CD14-positive monocyte (primary cell): ENCODE measurements at regions not wholly inside any gene's neighbourhood (a gene's known extent, or its start where the extent isn't known, plus 50 kb on each side); places are given as distances from the start of the nearest gene placed in this dataset.

Experiments
- DNase-seq, 3 donors: peaks; one replicate each; pipeline ENCODE4 v3.0.0-alpha.2; 2011 to 2022
- H2AFZ ChIP-seq: 2 replicates; pipeline ENCODE4 v1.6.0; 2012; ENCODE audit warnings: mild to moderate bottlenecking, low read depth, low read length, inconsistent platforms; ENCODE audit not compliant: insufficient read depth, poor library complexity, severe bottlenecking
- H3K27ac ChIP-seq, 2 donors: 1 replicate in 1 of 2; 2 replicates in 1 of 2; pipeline ENCODE4 v1.5.1; 2012 to 2013; ENCODE audit warnings: low read length in 2 of 2, control low read depth in 1 of 2, inconsistent platforms in 1 of 2, low read depth in 1 of 2, mild to moderate bottlenecking in 1 of 2
- H3K27me3 ChIP-seq, 2 donors: one replicate each; pipeline versions ENCODE4 v1.6.0 to v1.6.1; 2011 to 2013; ENCODE audit warnings: low read length in 2 of 2; ENCODE audit not compliant: control insufficient read depth in 2 of 2, insufficient read depth in 2 of 2
- H3K36me3 ChIP-seq, 2 donors: replicated peaks in 1 of 2; 1 replicate in 1 of 2; 2 replicates in 1 of 2; pipeline versions ENCODE4 v1.5.1 to v1.6.1; 2012 to 2013; ENCODE audit warnings: low read length in 2 of 2, control low read depth in 1 of 2, inconsistent platforms in 1 of 2, mild to moderate bottlenecking in 1 of 2; ENCODE audit not compliant: insufficient read depth in 2 of 2, control insufficient read depth in 1 of 2
- H3K4me1 ChIP-seq, 2 donors: 1 replicate in 1 of 2; 2 replicates in 1 of 2; pipeline versions ENCODE4 v1.5.1 to v1.6.1; 2012 to 2013; ENCODE audit warnings: low read length in 2 of 2, control low read depth in 1 of 2, inconsistent platforms in 1 of 2, mild to moderate bottlenecking in 1 of 2, moderate library complexity in 1 of 2; ENCODE audit not compliant: insufficient read depth in 2 of 2, control insufficient read depth in 1 of 2
- H3K4me2 ChIP-seq: replicated peaks from 2 replicates; pipeline ENCODE3; 2012; ENCODE audit warnings: low read length, moderate library complexity, mild to moderate bottlenecking; ENCODE audit not compliant: poor library complexity, severe bottlenecking; ENCODE audit errors: extremely low read depth
- H3K4me3 ChIP-seq, 3 experiments: fragments of 200-600 bp in 1 of 3; sonication (generic) in 1 of 3; replicated peaks in 1 of 3; 1 replicate in 2 of 3; 2 replicates in 1 of 3; pipeline ENCODE4 v1.5.1; 2011 to 2013; ENCODE audit warnings: low read length in 3 of 3, mild to moderate bottlenecking in 3 of 3, control low read depth in 2 of 3, low read depth in 2 of 3, inconsistent platforms in 1 of 3, moderate library complexity in 1 of 3
- H3K79me2 ChIP-seq: 2 replicates; pipeline ENCODE4 v1.6.0; 2012; ENCODE audit warnings: mild to moderate bottlenecking, control low read depth, inconsistent platforms, low read length, moderate library complexity; ENCODE audit not compliant: insufficient read depth
- H3K9ac ChIP-seq: 2 replicates; pipeline ENCODE4 v1.6.0; 2017; ENCODE audit warnings: low read length, mild to moderate bottlenecking; ENCODE audit not compliant: insufficient read depth, poor library complexity, severe bottlenecking
- H3K9me3 ChIP-seq, 2 donors: replicated peaks in 1 of 2; 1 replicate in 1 of 2; 2 replicates in 1 of 2; pipeline versions ENCODE4 v1.5.1 to v1.6.1; 2012 to 2013; ENCODE audit warnings: low read length in 2 of 2, control low read depth in 1 of 2; ENCODE audit not compliant: control insufficient read depth in 1 of 2, insufficient read depth in 1 of 2
- H4K20me1 ChIP-seq: 2 replicates; pipeline ENCODE4 v1.6.0; 2012; ENCODE audit warnings: mild to moderate bottlenecking, low read length, control low read depth, moderate library complexity; ENCODE audit not compliant: insufficient read depth
- H3K27ac Mint-ChIP-seq, 7 donors: one replicate each; pipeline ENCODE4 v1.8.0; 2020; ENCODE audit warnings: mild to moderate bottlenecking in 7 of 7, mixed read lengths in 7 of 7, moderate library complexity in 6 of 7, inconsistent platforms in 2 of 7
- H3K27me3 Mint-ChIP-seq, 3 donors: one replicate each; pipeline ENCODE4 v1.8.0; 2021 to 2022; ENCODE audit warnings: low read depth in 3 of 3, mild to moderate bottlenecking in 3 of 3, mixed read lengths in 3 of 3, moderate library complexity in 3 of 3, inconsistent platforms in 1 of 3
- H3K36me3 Mint-ChIP-seq, 2 donors: one replicate each; pipeline ENCODE4 v1.8.0; 2020; ENCODE audit warnings: mixed read lengths in 2 of 2, inconsistent platforms in 1 of 2, mild to moderate bottlenecking in 1 of 2
- H3K4me1 Mint-ChIP-seq: one replicate; pipeline ENCODE4 v1.8.0; 2020; ENCODE audit warnings: mild to moderate bottlenecking, mixed read lengths
- H3K4me3 Mint-ChIP-seq, 2 donors: one replicate each; pipeline ENCODE4 v1.8.0; 2020; ENCODE audit warnings: mild to moderate bottlenecking in 2 of 2, mixed read lengths in 2 of 2, moderate library complexity in 1 of 2
- H3K9me3 Mint-ChIP-seq, 7 donors: one replicate each; pipeline ENCODE4 v1.8.0; 2020 to 2022; ENCODE audit warnings: mixed read lengths in 7 of 7, mild to moderate bottlenecking in 6 of 7, moderate library complexity in 6 of 7, inconsistent platforms in 2 of 7
- CTCF ChIP-seq: fragments of 200-600 bp; IDR thresholded peaks from one replicate; pipeline ENCODE4 v1.8.0; 2022; ENCODE audit warnings: antibody characterized with exemption, mild to moderate bottlenecking
- WGBS: methylation state at CpG from one replicate; pipeline ENCODE4 v1.1.5; 2013; ENCODE audit warnings: missing lambda C conversion rate; ENCODE audit not compliant: insufficient coverage; 5-methylcytosine and 5-hydroxymethylcytosine counted together
- intact Hi-C, 2 donors: fragments of 100-400 bp; cut with micrococcal nuclease; formaldehyde crosslinking; loops; one replicate each; pipeline versions ENCODE4 v1.15.0 to v1.15.1; 2023

GRCh38 chr5:107296572-107296971 is 374.2 kb downstream of the EFNA5 start:
- peaks cover 6 to 18% (median 12%) of the 10 kb centered on the region in 3 donors for H3K27me3 Mint-ChIP-seq
- H3K9me3 Mint-ChIP-seq = no peaks in the 10 kb centered on the region
- no peak overlapping the region for H3K4me2 ChIP-seq
- H3K4me3 ChIP-seq = no peak overlapping the region
- no peaks in the 10 kb centered on the region for H4K20me1 ChIP-seq
- no peak overlapping the region for H3K27ac ChIP-seq
- DNase-seq = no peak
- H3K27me3 ChIP-seq = peaks cover 12 to 22% of the 10 kb centered on the region in 2 donors
- no CpG with 5 or more reads among the region's 2 CpGs for WGBS
- H3K4me1 Mint-ChIP-seq = peaks cover 7% of the 10 kb centered on the region
- TF ChIP-seq CTCF = no peak
- H3K9me3 ChIP-seq = no peaks in the 10 kb centered on the region
- H2AFZ ChIP-seq = no peak overlapping the region
- H3K4me3 Mint-ChIP-seq = no peak overlapping the region
- no peaks in the 10 kb centered on the region for H3K79me2 ChIP-seq
- intact Hi-C loops = no loop called here
- no peaks in the 10 kb centered on the region for H3K36me3 Mint-ChIP-seq
- no peak overlapping the region for H3K27ac Mint-ChIP-seq
- H3K36me3 ChIP-seq = no peaks in the 10 kb centered on the region
- peaks cover 14 to 15% of the 10 kb centered on the region in 2 donors for H3K4me1 ChIP-seq
- no peak overlapping the region for H3K9ac ChIP-seq

GRCh38 chr5:107295914-107296313 is 374.8 kb downstream of the EFNA5 start:
- no peak for TF ChIP-seq CTCF
- H3K4me1 ChIP-seq = peaks cover 14 to 15% of the 10 kb centered on the region in 2 donors
- H3K36me3 Mint-ChIP-seq = no peaks in the 10 kb centered on the region
- no peak for DNase-seq
- WGBS = no CpG with 5 or more reads among the region's 2 CpGs
- H3K9me3 Mint-ChIP-seq = no peaks in the 10 kb centered on the region
- H4K20me1 ChIP-seq = no peaks in the 10 kb centered on the region
- intact Hi-C loops = no loop called here
- H3K9ac ChIP-seq = no peak overlapping the region
- H3K27me3 ChIP-seq = peaks cover 12 to 22% of the 10 kb centered on the region in 2 donors
- no peaks in the 10 kb centered on the region for H3K36me3 ChIP-seq
- no peak overlapping the region for H2AFZ ChIP-seq
- H3K4me1 Mint-ChIP-seq = peaks cover 7% of the 10 kb centered on the region
- H3K4me2 ChIP-seq = no peak overlapping the region
- no peak overlapping the region for H3K4me3 Mint-ChIP-seq
- H3K27ac Mint-ChIP-seq = no peak overlapping the region
- H3K79me2 ChIP-seq = no peaks in the 10 kb centered on the region
- no peaks in the 10 kb centered on the region for H3K9me3 ChIP-seq
- peaks cover 6 to 18% (median 12%) of the 10 kb centered on the region in 3 donors for H3K27me3 Mint-ChIP-seq
- H3K27ac ChIP-seq = no peak overlapping the region
- no peak overlapping the region for H3K4me3 ChIP-seq
